KBM-7 (cell line): ENCODE measurements at regions not wholly inside any gene's neighbourhood (a gene's known extent, or its start where the extent isn't known, plus 50 kb on each side); places are given as distances from the start of the nearest gene placed in this dataset.

ENCODE experiments used
- DNase-seq: peaks from one replicate; pipeline ENCODE4 v3.0.0-alpha.2; 2015
- in situ Hi-C: fragments of 300-500 bp; cut with MboI; formaldehyde crosslinking; loops from 2 replicates; pipeline ENCODE4 v1.14.3; 2020; ENCODE audit warnings: low sequenced_read_pairs, low pct_unique_long_range_greater_than_20kb, mixed read lengths

DNA sequence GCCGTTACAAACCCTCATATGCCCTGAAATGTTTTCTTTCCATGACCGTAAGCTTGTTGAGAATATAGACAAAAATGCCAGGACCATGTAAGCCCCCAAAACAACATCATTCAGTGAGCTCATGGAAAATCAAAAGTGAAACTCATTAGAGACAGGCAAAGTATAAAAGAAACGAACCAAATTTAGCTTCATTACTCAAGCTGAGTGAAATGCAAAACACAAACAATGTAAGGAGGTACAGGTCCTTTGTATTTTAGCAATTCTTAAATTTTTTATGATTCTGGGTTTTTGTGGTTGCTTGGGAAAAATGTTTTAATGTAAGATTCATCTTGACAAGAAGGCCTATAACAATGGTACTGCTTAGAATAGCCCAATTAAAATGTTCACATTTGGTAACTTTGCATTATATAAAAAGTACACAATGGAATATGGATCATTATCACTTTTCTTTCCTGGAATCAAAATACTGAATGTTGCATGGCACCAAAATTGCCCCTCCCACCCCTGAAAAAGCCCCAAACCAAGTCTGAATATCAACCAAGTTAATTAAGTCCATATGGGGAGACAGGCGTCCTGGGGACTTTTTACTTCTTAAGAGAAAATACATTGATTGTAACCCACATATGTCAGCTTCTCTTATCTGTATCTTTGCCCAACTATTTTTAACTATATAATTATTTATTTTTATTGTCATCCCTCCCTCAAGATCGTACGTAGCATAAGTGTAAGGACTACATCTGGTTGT, 247.7 kb upstream of the CDIN1 start:
- in situ Hi-C loops: no loop called here
- no peak for DNase-seq

DNA sequence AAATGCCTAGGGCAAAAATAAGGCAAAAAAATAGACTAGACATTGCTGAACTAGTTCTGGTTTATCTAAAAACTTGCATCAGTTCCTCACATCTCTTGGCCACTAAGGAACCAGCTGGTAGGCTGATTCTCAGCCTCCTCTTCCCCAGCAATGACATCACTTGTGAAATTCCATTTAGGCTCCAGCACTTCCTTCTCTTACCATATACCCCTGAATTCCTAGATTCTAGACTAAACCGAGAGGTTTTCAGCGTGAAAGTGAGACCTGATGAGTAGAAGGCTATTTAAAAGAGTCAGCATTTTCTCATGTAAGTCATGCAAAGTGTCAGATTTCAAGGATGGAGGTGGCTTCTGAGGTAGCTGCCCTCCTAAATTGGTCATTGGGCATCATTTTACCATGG, 247.1 kb upstream of the CDIN1 start:
- no peak for DNase-seq
- in situ Hi-C loops: no loop called here

DNA sequence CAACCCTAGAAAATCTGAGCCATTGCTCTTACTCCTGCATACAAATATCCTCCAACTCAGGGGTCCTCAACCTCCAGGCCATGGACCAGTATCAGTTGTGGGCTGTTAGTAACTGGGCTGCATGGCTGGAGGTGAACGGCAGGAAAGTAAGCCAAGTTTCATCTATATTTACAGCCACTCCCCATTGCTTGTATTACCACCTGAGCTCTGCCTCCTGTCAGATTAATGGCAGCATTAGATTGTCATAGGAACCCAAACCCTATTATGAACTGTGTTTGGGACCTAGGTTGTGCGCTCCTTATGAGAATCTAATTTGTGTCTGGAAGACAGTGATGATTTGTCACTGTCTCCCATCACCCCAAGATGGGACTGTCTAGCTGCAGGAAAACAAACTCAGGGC, 246.5 kb upstream of the CDIN1 start:
- DNase-seq: no peak
- in situ Hi-C loops: no loop called here

- DNase-seq: no peak
- in situ Hi-C loops: no loop called here
Measured at GRCh38 chr15:36334059-36334458, 245.4 kb upstream of the CDIN1 start.

DNA sequence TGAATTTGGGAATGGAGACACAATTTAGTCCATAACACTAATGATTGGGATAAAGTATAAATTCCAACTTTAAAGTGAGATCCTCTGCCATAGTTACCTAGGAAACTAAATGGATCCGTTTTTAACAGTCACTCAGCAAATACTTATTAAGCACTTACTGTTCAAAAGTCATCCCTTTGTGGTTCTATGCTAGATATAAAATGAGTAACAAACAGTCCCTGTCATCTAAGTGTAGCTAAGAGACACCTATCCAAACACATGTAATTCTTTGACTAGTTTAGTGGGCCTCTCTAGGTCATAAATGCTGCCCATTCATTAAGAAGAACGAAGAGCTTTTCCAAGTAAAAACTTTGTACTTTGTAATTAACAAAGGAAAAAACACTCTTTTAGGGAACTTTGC, 244.2 kb upstream of the CDIN1 start:
- in situ Hi-C loops: no loop called here
- DNase-seq: no peak

DNA sequence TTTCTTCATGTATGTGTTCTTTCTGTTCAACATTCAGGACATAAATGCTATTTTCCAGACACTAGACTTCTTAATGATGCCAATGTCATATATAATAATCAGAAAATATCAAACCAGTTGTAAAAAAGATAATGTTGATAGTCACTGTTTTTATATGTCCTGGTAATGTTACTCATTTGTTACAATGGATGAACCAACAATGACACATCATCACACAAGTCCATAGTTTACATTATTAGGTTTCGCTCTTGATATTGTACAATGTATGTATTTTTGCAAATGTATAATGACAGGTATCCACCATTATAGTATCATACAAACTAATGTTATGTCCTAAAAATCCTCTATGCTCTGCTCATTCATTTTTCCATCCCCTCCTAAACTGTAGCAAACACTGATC, 243.8 kb upstream of the CDIN1 start:
- in situ Hi-C loops: no loop called here
- DNase-seq: no peak

GRCh38 chr15:36344887-36345286, 234.5 kb upstream of the CDIN1 start:
- in situ Hi-C loops: no loop called here
- no peak for DNase-seq

- in situ Hi-C loops: no loop called here
- DNase-seq: no peak
Measured at GRCh38 chr15:36347272-36347858, 232.1 kb upstream of the CDIN1 start.

DNA sequence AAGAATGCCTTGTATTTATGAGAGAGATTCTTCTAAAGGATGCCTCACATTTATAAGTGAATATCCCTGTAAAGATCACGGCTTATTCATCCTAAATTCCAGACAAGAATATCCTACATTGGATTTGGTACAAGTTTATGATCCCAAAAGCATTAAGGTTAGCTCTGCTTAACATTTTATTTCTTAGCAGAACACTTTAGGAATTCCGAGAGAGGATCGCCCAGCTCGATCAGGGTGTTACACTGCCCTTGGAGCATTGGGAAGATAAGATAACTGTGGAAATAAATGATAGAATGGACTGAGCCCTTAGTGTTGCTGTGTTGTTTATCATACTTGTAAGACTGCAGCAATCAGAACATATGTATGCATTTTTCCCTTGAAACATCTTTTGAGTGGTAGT, 223.0 kb upstream of the CDIN1 start:
- DNase-seq: no peak
- in situ Hi-C loops: no loop called here

DNA sequence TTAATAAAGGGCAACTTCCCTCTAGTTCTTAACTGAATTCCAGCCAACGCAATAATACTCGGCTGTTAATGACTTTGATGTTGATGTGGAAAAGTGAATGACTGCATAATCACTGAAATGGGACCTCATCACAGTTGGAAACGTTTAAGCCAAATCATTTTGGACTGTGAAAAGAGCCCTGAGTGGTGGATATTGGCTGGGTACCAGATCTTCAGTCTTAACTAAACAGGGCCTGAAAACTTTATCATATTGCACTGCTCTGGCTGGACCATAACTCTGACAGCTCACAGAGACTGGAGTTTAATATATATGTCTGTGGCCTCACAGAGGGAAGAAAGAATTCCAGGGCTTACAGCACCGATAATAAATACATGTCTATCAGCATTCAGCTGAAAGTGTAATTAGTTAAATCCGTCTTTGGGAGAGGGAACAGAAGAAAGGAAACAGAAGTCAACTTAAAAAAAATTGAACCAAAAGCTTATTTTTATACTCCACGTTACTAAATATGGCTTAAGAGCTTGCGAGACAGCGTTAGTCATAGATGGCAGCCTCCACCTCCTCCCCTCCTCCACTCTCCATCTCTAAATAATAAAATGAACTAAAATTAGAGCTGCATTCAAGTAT, 222.3 kb upstream of the CDIN1 start:
- in situ Hi-C loops: no loop called here
- DNase-seq: no peak

DNA sequence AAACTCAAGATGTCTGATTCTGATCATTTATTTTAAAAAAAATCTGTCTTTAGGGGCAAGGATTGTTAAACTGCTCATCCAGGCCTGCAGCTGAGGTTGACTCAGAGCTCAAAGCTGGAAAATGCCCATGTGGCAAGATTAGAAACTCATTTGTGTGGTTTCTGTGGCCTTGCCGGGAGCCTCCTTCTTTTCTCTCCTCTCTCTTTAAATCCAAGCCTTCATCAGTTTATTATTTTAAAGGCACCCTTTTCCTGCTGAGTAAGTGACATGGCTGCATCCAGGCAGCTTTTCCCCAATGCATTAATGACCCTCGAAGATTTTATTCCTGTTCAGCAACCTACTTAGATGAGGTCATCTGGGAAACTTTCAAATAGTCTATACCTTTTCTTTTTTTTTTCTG, 221.3 kb upstream of the CDIN1 start:
- in situ Hi-C loops: no loop called here
- no peak for DNase-seq

DNA sequence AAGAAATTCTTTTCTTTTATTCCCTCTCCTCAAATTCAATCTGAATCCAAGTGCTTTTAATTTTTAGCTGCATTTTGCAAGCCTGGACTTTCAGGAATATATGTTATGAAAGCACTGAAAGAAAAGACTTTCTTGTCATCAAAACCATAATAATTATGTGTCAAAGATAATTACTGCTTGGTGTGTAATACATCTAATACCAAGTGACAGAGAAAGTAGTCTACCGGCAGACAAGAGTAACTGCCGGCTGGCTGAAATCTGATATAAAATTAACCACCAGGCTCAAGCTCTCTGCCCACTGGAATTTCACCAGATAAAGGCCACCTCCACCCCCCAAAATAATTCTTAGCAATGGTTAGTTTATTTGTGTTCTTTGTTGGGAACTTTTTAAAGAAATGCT, 220.9 kb upstream of the CDIN1 start:
- in situ Hi-C loops: no loop called here

DNA sequence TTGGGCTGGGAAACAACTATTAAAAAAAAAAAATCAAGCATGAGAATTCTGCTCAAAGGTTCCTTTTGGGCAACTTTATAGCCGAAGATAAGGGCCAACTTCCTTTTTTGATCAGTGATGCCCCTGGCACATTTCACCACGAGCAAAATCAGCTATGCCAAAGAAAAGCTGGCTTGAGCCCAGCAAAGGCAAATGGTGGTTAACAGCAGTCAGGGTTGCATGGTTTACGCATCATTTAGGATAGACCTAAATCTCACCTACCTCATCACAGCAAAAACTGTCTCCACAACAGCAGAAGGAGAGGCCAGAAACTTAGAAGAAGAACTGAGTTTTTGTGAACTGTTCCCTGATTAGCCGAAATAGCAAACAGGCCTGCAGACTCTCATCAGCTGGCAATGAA, 220.1 kb upstream of the CDIN1 start:
- in situ Hi-C loops: no loop called here
- DNase-seq: no peak

More for the DNA sequence above, 220.9 kb upstream of the CDIN1 start:
- no peak for DNase-seq

DNA sequence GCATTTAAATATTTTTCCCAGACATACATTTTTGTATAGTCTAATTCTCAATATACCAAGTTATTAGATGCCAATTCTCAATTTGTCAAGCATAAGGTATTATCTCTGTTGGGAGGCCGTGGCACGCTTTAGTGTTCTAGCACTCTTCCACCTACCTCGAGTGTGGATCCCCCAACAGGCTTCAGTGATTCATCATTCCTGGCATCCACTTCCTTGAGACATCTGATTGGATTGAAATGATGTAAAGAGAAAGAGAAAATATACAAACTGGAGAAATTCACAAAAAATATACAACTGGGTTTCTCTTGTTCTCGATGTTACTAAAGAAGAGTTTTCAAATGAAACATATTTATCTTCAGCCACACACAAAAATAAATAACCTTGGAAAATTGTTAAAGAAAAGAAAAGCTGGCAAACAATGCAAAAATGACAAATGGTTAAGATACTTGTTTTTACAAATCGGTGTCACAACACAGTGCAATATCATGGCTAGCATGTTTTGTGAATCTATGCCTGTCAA, 218.0 kb upstream of the CDIN1 start:
- in situ Hi-C loops: no loop called here

DNA sequence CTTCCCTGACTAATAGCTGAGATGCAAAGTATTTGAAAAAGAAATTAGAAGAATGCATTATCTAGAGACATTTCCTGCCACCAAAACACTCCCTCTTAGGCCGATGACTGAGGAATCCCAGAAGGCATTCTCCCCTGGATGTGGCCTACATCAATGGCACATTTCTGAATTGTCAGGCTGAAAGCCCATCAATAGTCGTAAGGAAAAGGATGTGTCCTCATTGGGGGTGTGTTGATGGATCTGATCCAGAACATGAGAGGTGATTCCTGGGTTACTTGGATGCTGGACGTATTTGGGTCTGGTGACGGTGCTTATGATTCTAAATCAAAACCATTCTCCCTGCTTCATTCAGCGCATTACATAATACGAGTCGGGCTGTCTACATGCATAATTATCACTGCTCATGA, 216.9 kb upstream of the CDIN1 start:
- in situ Hi-C loops: no loop called here
- DNase-seq: no peak

More for the DNA sequence above, 218.0 kb upstream of the CDIN1 start:
- no peak for DNase-seq

DNA sequence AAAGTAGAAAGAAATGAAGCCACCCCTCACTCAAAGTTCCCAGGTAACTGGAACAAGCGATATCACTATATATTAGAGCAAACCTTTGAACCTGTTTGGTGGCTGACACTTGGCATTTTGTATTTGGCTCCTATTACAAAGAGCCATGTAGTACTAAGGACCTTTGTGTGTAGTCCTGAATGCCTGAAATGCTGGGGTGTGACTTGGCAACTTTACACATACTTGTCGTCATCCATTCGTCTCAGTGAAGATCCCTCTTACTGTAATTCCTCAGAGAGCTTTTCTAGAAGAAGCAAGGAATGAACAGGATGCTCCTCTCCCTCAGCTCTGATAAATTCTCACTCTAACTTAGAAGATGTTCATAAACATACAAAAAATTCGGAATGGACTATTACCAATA, 216.1 kb upstream of the CDIN1 start:
- in situ Hi-C loops: no loop called here
- no peak for DNase-seq

DNA sequence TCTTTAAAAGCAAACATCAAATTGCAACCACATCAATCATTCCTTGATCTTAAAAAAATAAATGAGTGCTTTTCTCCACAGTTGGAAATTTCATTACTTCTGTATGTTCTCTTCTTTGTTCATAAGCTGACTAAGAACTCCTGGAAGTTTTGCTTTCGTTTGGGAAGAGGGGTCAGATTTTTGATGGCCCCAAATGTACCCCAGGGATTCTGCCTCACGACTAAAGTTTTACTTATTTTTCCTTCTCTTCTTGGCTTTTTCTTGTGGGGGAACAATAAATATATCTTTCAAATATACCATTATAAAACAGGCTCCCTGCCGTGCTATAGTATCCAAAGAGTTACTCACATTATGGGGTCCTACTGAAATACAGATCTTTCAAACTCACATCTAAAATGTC, 215.0 kb upstream of the CDIN1 start:
- no peak for DNase-seq
- in situ Hi-C loops: no loop called here

DNA sequence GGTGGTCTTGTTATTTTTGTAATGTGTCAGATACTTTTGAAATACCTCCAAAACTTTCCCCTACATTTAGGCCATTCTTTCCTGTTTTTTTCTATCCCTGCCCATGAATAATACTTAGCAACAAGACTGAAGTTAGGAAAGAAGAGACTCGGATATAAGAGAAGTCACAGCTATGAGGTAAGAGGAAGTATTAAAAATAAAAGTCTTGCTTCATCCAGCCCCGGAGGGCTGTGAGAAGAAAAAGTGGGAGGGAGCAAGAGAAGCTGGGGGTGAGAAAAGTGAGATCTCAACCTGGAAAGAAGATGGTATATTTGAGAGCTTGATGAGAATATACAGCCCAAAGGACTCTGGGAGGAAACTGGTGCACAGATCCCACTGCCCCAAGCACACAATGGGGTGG, 213.5 kb upstream of the CDIN1 start:
- no peak for DNase-seq
- in situ Hi-C loops: no loop called here

DNA sequence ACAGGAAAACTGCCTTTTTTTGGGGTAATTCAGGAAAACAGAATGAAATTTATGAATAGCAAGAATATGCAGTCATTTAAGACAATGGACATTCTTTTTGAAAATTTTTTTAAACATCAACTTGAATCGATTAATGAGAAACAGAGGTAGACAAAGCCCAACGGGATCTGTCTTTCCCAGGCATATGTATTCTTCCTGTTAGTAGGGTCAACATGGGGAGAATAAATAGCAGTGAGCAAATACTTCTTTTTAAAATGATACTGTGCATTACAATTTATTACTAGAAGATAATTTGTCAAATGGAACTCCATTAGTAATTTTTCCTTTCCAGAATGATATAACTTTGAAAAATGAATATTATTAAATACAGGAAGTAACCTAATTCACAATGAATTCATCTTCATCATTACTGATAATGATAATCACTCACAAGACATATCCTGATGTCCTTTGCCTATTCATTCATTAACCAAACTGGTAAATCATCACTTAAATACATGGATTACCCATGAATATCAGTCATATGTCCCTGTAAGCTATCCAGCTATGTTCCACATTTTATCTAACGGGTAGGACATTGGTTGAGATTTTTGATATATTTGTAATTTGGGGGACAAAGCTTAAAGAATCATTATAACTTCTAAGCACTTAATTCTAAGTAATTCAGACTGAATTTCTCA, 209.2 kb upstream of the CDIN1 start:
- no peak for DNase-seq
- in situ Hi-C loops: no loop called here

GRCh38 chr15:36370731-36371112, 208.7 kb upstream of the CDIN1 start:
- in situ Hi-C loops: no loop called here
- DNase-seq: no peak
